ENCODE measurements at regions not wholly inside any gene's neighbourhood (a gene's known extent, or its start where the extent isn't known, plus 50 kb on each side); places are given as distances from the start of the nearest gene placed in this dataset.

GRCh38 chr13:99105160-99105559, 95.5 kb upstream of the UBAC2 start:
- H3K4me3 ChIP-seq (ENCODE audit: low read depth, low read length) = no peak overlapping the region
- no peaks in the 10 kb centered on the region for H3K36me3 ChIP-seq (ENCODE audit: control insufficient read depth, insufficient read depth, low read length)
- no peak overlapping the region for H2AFZ ChIP-seq
- H3K27ac ChIP-seq = no peak overlapping the region
- H3K4me1 ChIP-seq = no peaks in the 10 kb centered on the region
- TF ChIP-seq CTCF (IDR thresholded peaks at IDR 0.05) = no peak
- peaks cover 2% of the 10 kb centered on the region for H3K27me3 ChIP-seq (ENCODE audit: control insufficient read depth, insufficient read depth, low read length)
- no peaks in the 10 kb centered on the region for H3K79me2 ChIP-seq
- H3K9ac ChIP-seq = no peak overlapping the region
- no peak overlapping the region for H3K4me2 ChIP-seq (ENCODE audit: low read length)
- no peaks in the 10 kb centered on the region for H3K9me3 ChIP-seq (ENCODE audit: control insufficient read depth, low read length)

GRCh38 chr13:99113351-99113750, 87.3 kb upstream of the UBAC2 start:
- no peak for TF ChIP-seq CTCF (IDR thresholded peaks at IDR 0.05)
- no peaks in the 10 kb centered on the region for H3K36me3 ChIP-seq (ENCODE audit: control insufficient read depth, insufficient read depth, low read length)
- no peak overlapping the region for H3K27ac ChIP-seq
- no peak overlapping the region for H3K9ac ChIP-seq
- H3K4me3 ChIP-seq (ENCODE audit: low read depth, low read length) = no peak overlapping the region
- no peaks in the 10 kb centered on the region for H3K4me1 ChIP-seq
- H3K4me2 ChIP-seq (ENCODE audit: low read length) = no peak overlapping the region
- H3K27me3 ChIP-seq (ENCODE audit: control insufficient read depth, insufficient read depth, low read length) = no peaks in the 10 kb centered on the region
- no peak overlapping the region for H2AFZ ChIP-seq
- H3K79me2 ChIP-seq = no peaks in the 10 kb centered on the region
- H3K9me3 ChIP-seq (ENCODE audit: control insufficient read depth, low read length) = no peaks in the 10 kb centered on the region

GRCh38 chr13:99118179-99118578, 82.5 kb upstream of the UBAC2 start:
- no peak for TF ChIP-seq CTCF (IDR thresholded peaks at IDR 0.05)
- no peak overlapping the region for H3K4me3 ChIP-seq (ENCODE audit: low read depth, low read length)
- H3K79me2 ChIP-seq = no peaks in the 10 kb centered on the region
- H3K36me3 ChIP-seq (ENCODE audit: control insufficient read depth, insufficient read depth, low read length) = no peaks in the 10 kb centered on the region
- no peaks in the 10 kb centered on the region for H3K9me3 ChIP-seq (ENCODE audit: control insufficient read depth, low read length)
- no peaks in the 10 kb centered on the region for H3K4me1 ChIP-seq
- no peak overlapping the region for H3K4me2 ChIP-seq (ENCODE audit: low read length)
- no peak overlapping the region for H3K27ac ChIP-seq
- H3K9ac ChIP-seq = no peak overlapping the region
- no peak overlapping the region for H2AFZ ChIP-seq
- H3K27me3 ChIP-seq (ENCODE audit: control insufficient read depth, insufficient read depth, low read length) = no peaks in the 10 kb centered on the region

- Histone ChIP-seq H2AFZ (no peak overlapping the region), H3K9ac (no peak overlapping the region)
Observed at GRCh38 chr13:99119656-99120055, 81.0 kb upstream of the UBAC2 start.

More at GRCh38 chr13:99119656-99120055, 81.0 kb upstream of the UBAC2 start:
- Histone ChIP-seq H3K9me3 (ENCODE audit: control insufficient read depth, low read length) (no peaks in the 10 kb centered on the region), H3K79me2 (no peaks in the 10 kb centered on the region), H3K4me2 (ENCODE audit: low read length) (no peak overlapping the region), H3K27me3 (ENCODE audit: control insufficient read depth, insufficient read depth, low read length) (no peaks in the 10 kb centered on the region), H3K27ac (no peak overlapping the region), H3K4me3 (ENCODE audit: low read depth, low read length) (no peak overlapping the region), H3K4me1 (no peaks in the 10 kb centered on the region), H3K36me3 (ENCODE audit: control insufficient read depth, insufficient read depth, low read length) (no peaks in the 10 kb centered on the region)
- no peak for TF ChIP-seq CTCF (IDR thresholded peaks at IDR 0.05)

Measured in parathyroid adenoma (tissue), 2 donors.